Parathyroid adenoma (tissue), 2 donors: ENCODE measurements at regions not wholly inside any gene's neighbourhood (a gene's known extent, or its start where the extent isn't known, plus 50 kb on each side); places are given as distances from the start of the nearest gene placed in this dataset.
A peak's percentile ranks its signal among the peaks of the same experiment; 100 is the strongest.
"Not testable (repeated sequence)": the region's sequence is repeated elsewhere in the genome, so short reads cannot be mapped to it uniquely, and the experiment has no call there.

Source experiments
- H2AFZ ChIP-seq: fragments of 300-600 bp; sonication (generic); one replicate; pipeline ENCODE4 v1.7.0; 2017; ENCODE audit warnings: antibody characterized with exemption, mild to moderate bottlenecking
- H3K27ac ChIP-seq: fragments of 300-600 bp; sonication (generic); one replicate; pipeline ENCODE4 v1.7.0; 2017
- H3K27me3 ChIP-seq: fragments of 300-600 bp; sonication (generic); one replicate; pipeline ENCODE4 v1.7.0; 2017; ENCODE audit warnings: low read length; ENCODE audit not compliant: control insufficient read depth, insufficient read depth
- H3K36me3 ChIP-seq: fragments of 300-600 bp; sonication (generic); one replicate; pipeline ENCODE4 v1.7.0; 2017; ENCODE audit warnings: low read length; ENCODE audit not compliant: control insufficient read depth, insufficient read depth
- H3K4me1 ChIP-seq: fragments of 300-600 bp; sonication (generic); one replicate; pipeline ENCODE4 v1.7.0; 2017; ENCODE audit warnings: control low read depth
- H3K4me2 ChIP-seq: fragments of 300-600 bp; sonication (generic); one replicate; pipeline ENCODE4 v1.7.0; 2017; ENCODE audit warnings: low read length
- H3K4me3 ChIP-seq: fragments of 300-600 bp; sonication (generic); one replicate; pipeline ENCODE4 v1.7.0; 2017; ENCODE audit warnings: low read depth, low read length
- H3K79me2 ChIP-seq: fragments of 300-600 bp; sonication (generic); one replicate; pipeline ENCODE4 v1.7.0; 2017; ENCODE audit warnings: control low read depth
- H3K9ac ChIP-seq: fragments of 300-600 bp; sonication (generic); one replicate; pipeline ENCODE4 v1.7.0; 2017; ENCODE audit warnings: mild to moderate bottlenecking
- H3K9me3 ChIP-seq: fragments of 300-600 bp; sonication (generic); one replicate; pipeline ENCODE4 v1.7.0; 2017; ENCODE audit warnings: low read length; ENCODE audit not compliant: control insufficient read depth
- CTCF ChIP-seq: fragments of 300-600 bp; sonication (generic); IDR thresholded peaks from one replicate; pipeline ENCODE4 v1.7.0; 2017; ENCODE audit warnings: antibody characterized with exemption, mild to moderate bottlenecking
- donor health status: primary hyperparathyroidism.

- H3K79me2 ChIP-seq = no peaks in the 10 kb centered on the region
- no peak for TF ChIP-seq CTCF
- no peaks in the 10 kb centered on the region for H3K27me3 ChIP-seq
- H2AFZ ChIP-seq = no peak overlapping the region
- H3K4me2 ChIP-seq = no peak overlapping the region
- H3K4me1 ChIP-seq = no peaks in the 10 kb centered on the region
- H3K4me3 ChIP-seq = no peak overlapping the region
- H3K36me3 ChIP-seq = no peaks in the 10 kb centered on the region
- no peak overlapping the region for H3K27ac ChIP-seq
- H3K9me3 ChIP-seq = no peaks in the 10 kb centered on the region
- no peak overlapping the region for H3K9ac ChIP-seq
Measured at GRCh38 chr14:56351861-56352260, 227.7 kb upstream of the TMEM260 start.

GRCh38 chr14:56352999-56353398 is 226.6 kb upstream of the TMEM260 start:
- H3K9ac ChIP-seq = no peak overlapping the region
- H3K79me2 ChIP-seq = no peaks in the 10 kb centered on the region
- no peaks in the 10 kb centered on the region for H3K36me3 ChIP-seq
- no peak overlapping the region for H3K4me3 ChIP-seq
- no peak overlapping the region for H2AFZ ChIP-seq
- peaks cover 6% of the 10 kb centered on the region for H3K4me1 ChIP-seq
- H3K4me2 ChIP-seq = no peak overlapping the region
- no peak overlapping the region for H3K27ac ChIP-seq
- no peaks in the 10 kb centered on the region for H3K27me3 ChIP-seq
- no peak for TF ChIP-seq CTCF
- no peaks in the 10 kb centered on the region for H3K9me3 ChIP-seq

GRCh38 chr14:56357428-56357827 is 222.2 kb upstream of the TMEM260 start:
- peak overlapping the region; percentile 68 for H3K27ac ChIP-seq
- peak overlapping the region; percentile 65 for H2AFZ ChIP-seq
- H3K4me1 ChIP-seq = peaks cover 11% of the 10 kb centered on the region
- no peaks in the 10 kb centered on the region for H3K9me3 ChIP-seq
- H3K79me2 ChIP-seq = no peaks in the 10 kb centered on the region
- no peaks in the 10 kb centered on the region for H3K36me3 ChIP-seq
- no peak overlapping the region for H3K4me2 ChIP-seq
- no peak overlapping the region for H3K4me3 ChIP-seq
- TF ChIP-seq CTCF = no peak
- no peak overlapping the region for H3K9ac ChIP-seq
- no peaks in the 10 kb centered on the region for H3K27me3 ChIP-seq

- H3K27ac ChIP-seq = peak overlapping the region; percentile 68
- H3K4me1 ChIP-seq = peaks cover 11% of the 10 kb centered on the region
- H3K4me3 ChIP-seq = no peak overlapping the region
- peak overlapping the region; percentile 65 for H2AFZ ChIP-seq
- H3K79me2 ChIP-seq = no peaks in the 10 kb centered on the region
- TF ChIP-seq CTCF = no peak
- no peak overlapping the region for H3K9ac ChIP-seq
- no peaks in the 10 kb centered on the region for H3K9me3 ChIP-seq
- H3K36me3 ChIP-seq = no peaks in the 10 kb centered on the region
- H3K4me2 ChIP-seq = no peak overlapping the region
- H3K27me3 ChIP-seq = no peaks in the 10 kb centered on the region
Measured at GRCh38 chr14:56358275-56358674, 221.3 kb upstream of the TMEM260 start.

- H3K27me3 ChIP-seq = no peaks in the 10 kb centered on the region
- no peak overlapping the region for H3K4me3 ChIP-seq
- no peaks in the 10 kb centered on the region for H3K79me2 ChIP-seq
- H3K27ac ChIP-seq = no peak overlapping the region
- TF ChIP-seq CTCF = no peak
- no peaks in the 10 kb centered on the region for H3K9me3 ChIP-seq
- no peaks in the 10 kb centered on the region for H3K36me3 ChIP-seq
- no peak overlapping the region for H2AFZ ChIP-seq
- H3K9ac ChIP-seq = no peak overlapping the region
- peaks cover 11% of the 10 kb centered on the region for H3K4me1 ChIP-seq
- no peak overlapping the region for H3K4me2 ChIP-seq
Measured at GRCh38 chr14:56358851-56359614, 220.6 kb upstream of the TMEM260 start.

- not testable (repeated sequence) for H2AFZ ChIP-seq, H3K9ac ChIP-seq, H3K36me3 ChIP-seq, H3K27ac ChIP-seq, H3K9me3 ChIP-seq, H3K4me2 ChIP-seq, H3K27me3 ChIP-seq, H3K4me3 ChIP-seq, H3K4me1 ChIP-seq, H3K79me2 ChIP-seq
Measured at GRCh38 chr14:56365663-56366062, 213.9 kb upstream of the TMEM260 start.
